BJ (cell line): ENCODE measurements at regions not wholly inside any gene's neighbourhood (a gene's known extent, or its start where the extent isn't known, plus 50 kb on each side); places are given as distances from the start of the nearest gene placed in this dataset.

Source experiments
- CTCF ChIA-PET: fragments of 350-600 bp; formaldehyde crosslinking; extraction: SDS; loops from one replicate; lab custom pipeline; 2021; ENCODE audit warnings: antibody characterized with exemption, inconsistent platforms; lab: Yijun Ruan, JAX
- POLR2A ChIA-PET: fragments of 300-600 bp; sonication (Branson Sonifier 250); formaldehyde crosslinking; extraction: SDS; loops from one replicate; lab custom pipeline; 2021; ENCODE audit warnings: antibody characterized with exemption; lab: Charles Lee
- DNase-seq: peaks from one replicate; pipeline ENCODE4 v3.0.0-alpha.2; 2011; ENCODE audit warnings: low read depth
- H3K27me3 ChIP-seq: 2 replicates; pipeline ENCODE4 v1.6.0; 2011; ENCODE audit warnings: low read length; ENCODE audit not compliant: control insufficient read depth, insufficient read depth
- H3K36me3 ChIP-seq: 2 replicates; pipeline ENCODE4 v1.5.1; 2011; ENCODE audit warnings: low read length; ENCODE audit not compliant: control insufficient read depth, insufficient read depth
- H3K4me3 ChIP-seq: 2 replicates; pipeline ENCODE4 v1.5.1; 2011; ENCODE audit warnings: low read depth, mild to moderate bottlenecking, control low read depth, low read length
- CTCF ChIP-seq: IDR thresholded peaks from 2 replicates; pipeline ENCODE4 v1.5.1; 2011; ENCODE audit warnings: low read depth, mild to moderate bottlenecking, control low read depth, inconsistent platforms, low read length, moderate library complexity; ENCODE audit not compliant: insufficient read depth

- Histone ChIP-seq H3K27me3 (no peaks in the 10 kb centered on the region), H3K4me3 (no peak overlapping the region), H3K36me3 (no peaks in the 10 kb centered on the region)
- ChIA-PET CTCF (no interaction called here), POLR2A (no interaction called here)
- no peak for TF ChIP-seq CTCF
- no peak for DNase-seq
Observed at GRCh38 chr10:56298941-56299340, 62.1 kb downstream of the ZWINT start.

GRCh38 chr10:56296618-56297017, 64.4 kb downstream of the ZWINT start:
- Histone ChIP-seq H3K4me3 (no peak overlapping the region), H3K36me3 (no peaks in the 10 kb centered on the region), H3K27me3 (no peaks in the 10 kb centered on the region)
- no peak for TF ChIP-seq CTCF
- POLR2A ChIA-PET = no interaction called here
- CTCF ChIA-PET = no interaction called here
- no peak for DNase-seq

DNA sequence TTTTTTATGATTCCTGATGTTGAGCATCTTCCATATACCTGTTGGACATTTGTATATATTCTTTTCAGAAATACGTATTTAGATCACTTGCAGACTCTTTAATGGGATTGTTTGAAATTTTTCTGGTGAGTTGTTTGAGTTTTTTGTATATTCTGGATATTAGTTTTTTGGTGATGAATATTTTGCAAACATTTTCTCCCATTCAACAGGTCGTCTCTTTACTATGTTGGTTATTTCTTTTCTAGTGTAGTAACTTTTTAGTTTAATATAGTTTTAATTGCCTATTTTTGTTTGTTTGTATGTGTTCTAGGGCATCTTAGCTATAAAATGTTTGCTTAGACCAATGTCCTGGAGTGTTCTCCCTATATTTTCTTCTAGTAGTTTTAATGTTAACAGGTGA, 72.7 kb downstream of the ZWINT start:
- POLR2A ChIA-PET = no interaction called here
- H3K4me3 ChIP-seq = no peak overlapping the region
- no peak for TF ChIP-seq CTCF
- CTCF ChIA-PET = no interaction called here
- H3K27me3 ChIP-seq = no peaks in the 10 kb centered on the region
- H3K36me3 ChIP-seq = no peaks in the 10 kb centered on the region
- DNase-seq = no peak

GRCh38 chr10:56286096-56286495, 75.0 kb downstream of the ZWINT start:
- no peak for DNase-seq
- Histone ChIP-seq H3K36me3 (no peaks in the 10 kb centered on the region), H3K4me3 (no peak overlapping the region), H3K27me3 (no peaks in the 10 kb centered on the region)
- ChIA-PET POLR2A (no interaction called here), CTCF (no interaction called here)
- no peak for TF ChIP-seq CTCF

DNA sequence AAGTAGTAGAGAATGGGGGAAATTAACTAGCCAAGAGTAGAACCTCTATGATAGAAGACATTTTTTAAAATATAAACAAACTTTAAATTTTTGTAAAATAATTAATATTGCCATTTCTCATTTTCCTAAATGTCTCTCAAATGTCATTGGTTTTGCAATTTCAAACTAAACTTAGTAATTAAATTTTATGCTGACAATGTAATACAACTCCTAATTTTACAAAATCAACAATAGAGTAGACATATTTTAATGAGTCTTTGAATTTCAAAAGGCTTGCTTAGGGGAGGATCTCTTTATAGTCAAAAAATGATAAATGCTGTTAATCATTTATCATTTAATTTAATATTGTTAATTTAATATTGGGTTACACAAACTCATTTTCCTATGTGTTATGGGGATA, 81.8 kb downstream of the ZWINT start:
- TF ChIP-seq CTCF = no peak
- H3K36me3 ChIP-seq = no peaks in the 10 kb centered on the region
- ChIA-PET CTCF (no interaction called here), POLR2A (no interaction called here)
- no peak overlapping the region for H3K4me3 ChIP-seq
- H3K27me3 ChIP-seq = no peaks in the 10 kb centered on the region
- no peak for DNase-seq
